Peyer's patch (tissue), 4 donors: ENCODE measurements at regions not wholly inside any gene's neighbourhood (a gene's known extent, or its start where the extent isn't known, plus 50 kb on each side); places are given as distances from the start of the nearest gene placed in this dataset.

Source experiments
- POLR2A ChIP-seq, 2 donors: fragments of 450-650 bp; IDR thresholded peaks; one replicate each; pipeline ENCODE4 v1.5.1; 2017; ENCODE audit warnings: antibody characterized with exemption in 2 of 2, mild to moderate bottlenecking in 2 of 2, moderate library complexity in 2 of 2
- TF ChIP-seq, protein P1 (sequence below), 6 experiments: fragments of 450-650 bp in 4 of 6; fragments of 200-600 bp in 2 of 6; sonication (generic) in 1 of 6; IDR thresholded peaks; one replicate each; pipeline ENCODE4 v1.5.1; 2017 to 2019; ENCODE audit warnings: antibody characterized with exemption in 6 of 6, mild to moderate bottlenecking in 3 of 6, moderate library complexity in 1 of 6

- TF ChIP-seq, protein P1, sequence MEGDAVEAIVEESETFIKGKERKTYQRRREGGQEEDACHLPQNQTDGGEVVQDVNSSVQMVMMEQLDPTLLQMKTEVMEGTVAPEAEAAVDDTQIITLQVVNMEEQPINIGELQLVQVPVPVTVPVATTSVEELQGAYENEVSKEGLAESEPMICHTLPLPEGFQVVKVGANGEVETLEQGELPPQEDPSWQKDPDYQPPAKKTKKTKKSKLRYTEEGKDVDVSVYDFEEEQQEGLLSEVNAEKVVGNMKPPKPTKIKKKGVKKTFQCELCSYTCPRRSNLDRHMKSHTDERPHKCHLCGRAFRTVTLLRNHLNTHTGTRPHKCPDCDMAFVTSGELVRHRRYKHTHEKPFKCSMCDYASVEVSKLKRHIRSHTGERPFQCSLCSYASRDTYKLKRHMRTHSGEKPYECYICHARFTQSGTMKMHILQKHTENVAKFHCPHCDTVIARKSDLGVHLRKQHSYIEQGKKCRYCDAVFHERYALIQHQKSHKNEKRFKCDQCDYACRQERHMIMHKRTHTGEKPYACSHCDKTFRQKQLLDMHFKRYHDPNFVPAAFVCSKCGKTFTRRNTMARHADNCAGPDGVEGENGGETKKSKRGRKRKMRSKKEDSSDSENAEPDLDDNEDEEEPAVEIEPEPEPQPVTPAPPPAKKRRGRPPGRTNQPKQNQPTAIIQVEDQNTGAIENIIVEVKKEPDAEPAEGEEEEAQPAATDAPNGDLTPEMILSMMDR (IDR thresholded peaks at IDR 0.05) = no peak
- TF ChIP-seq POLR2A (IDR thresholded peaks at IDR 0.05) = no peak
Observed at GRCh38 chr7:68313806-68314205, 1284.5 kb upstream of the AUTS2 start.
